H1 (cell line): ENCODE measurements at regions not wholly inside any gene's neighbourhood (a gene's known extent, or its start where the extent isn't known, plus 50 kb on each side); places are given as distances from the start of the nearest gene placed in this dataset.

Experiments
- CHD7 ChIP-seq: fragments of 300-600 bp; sonication (generic); IDR thresholded peaks from 2 replicates; pipeline ENCODE4 v1.7.1; 2012; ENCODE audit warnings: low read length, moderate library complexity, mild to moderate bottlenecking, inconsistent platforms; ENCODE audit not compliant: insufficient replicate concordance

GRCh38 chr6:23140871-23141270, 571.5 kb downstream of the HDGFL1 start (continued):
- no peak for TF ChIP-seq CHD7
- TF ChIP-seq, all 59 proteins: peak for 0
